ENCODE measurements at regions not wholly inside any gene's neighbourhood (a gene's known extent, or its start where the extent isn't known, plus 50 kb on each side); places are given as distances from the start of the nearest gene placed in this dataset.

DNA sequence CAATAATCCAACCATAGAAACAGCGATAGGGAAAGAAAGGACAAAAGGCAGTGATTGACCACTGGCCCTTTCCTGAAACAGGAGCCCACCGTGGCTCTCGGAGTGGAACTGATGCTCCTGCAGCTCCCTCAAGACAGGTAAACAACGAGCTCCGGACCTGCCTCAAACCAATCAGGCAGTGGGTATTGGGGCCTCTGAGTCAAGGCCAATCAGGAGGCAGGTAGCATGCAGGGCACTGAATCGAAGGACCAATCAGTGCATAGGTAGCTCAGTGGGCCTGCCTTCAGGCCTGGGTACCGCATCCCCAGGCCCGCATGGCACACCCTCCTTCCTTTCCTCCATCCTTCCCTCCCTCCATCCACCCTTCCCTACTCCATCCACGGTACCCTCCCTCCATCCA lies 425.1 kb upstream of the MGMT start:
- ChIA-PET CTCF (no interaction called here), POLR2A (interaction anchor here (2.7 kb wide), 1 partner anchor 16 kb away, joined by 9 read pairs; no protein-coding TSS in a partner anchor)
- Histone ChIP-seq H3K4me3 (ENCODE audit: low read length) (no peak overlapping the region), H3K27me3 (ENCODE audit: control insufficient read depth in 2 of 2, insufficient read depth in 2 of 2, low read length in 2 of 2) (no peaks in the 10 kb centered on the region), H3K4me1 (ENCODE audit: control insufficient read depth in 2 of 2, insufficient read depth in 2 of 2, low read length in 2 of 2) (peaks cover 0 to 12% of the 10 kb centered on the region in 2 donors), H3K27ac (ENCODE audit: low read depth, low read length) (no peak overlapping the region), H3K36me3 (ENCODE audit: control insufficient read depth in 2 of 3, insufficient read depth in 3 of 3, low read length in 3 of 3) (no peaks in the 10 kb centered on the region), H3K9me3 (ENCODE audit: control insufficient read depth in 2 of 3, low read length in 3 of 3) (no peaks in the 10 kb centered on the region)
- H3K4me1 Mint-ChIP-seq = peaks cover 7 to 62% (median 39%) of the 10 kb centered on the region in 7 donors
- peaks cover 0 to 1% (median 0%) of the 10 kb centered on the region in 11 donors for H3K9me3 Mint-ChIP-seq
- no peaks in the 10 kb centered on the region for H3K36me3 Mint-ChIP-seq
- no peak for ATAC-seq
- H3K27me3 Mint-ChIP-seq = peaks cover 0 to 52% (median 23%) of the 10 kb centered on the region in 5 donors
- intact Hi-C loops (cut with micrococcal nuclease) = no loop called here
- DNase-seq = no peak
- H3K27ac Mint-ChIP-seq = no peak overlapping the region
- H3K4me3 Mint-ChIP-seq = peak overlapping the region in 2 of 10 donors; percentile 18 to 79

DNA sequence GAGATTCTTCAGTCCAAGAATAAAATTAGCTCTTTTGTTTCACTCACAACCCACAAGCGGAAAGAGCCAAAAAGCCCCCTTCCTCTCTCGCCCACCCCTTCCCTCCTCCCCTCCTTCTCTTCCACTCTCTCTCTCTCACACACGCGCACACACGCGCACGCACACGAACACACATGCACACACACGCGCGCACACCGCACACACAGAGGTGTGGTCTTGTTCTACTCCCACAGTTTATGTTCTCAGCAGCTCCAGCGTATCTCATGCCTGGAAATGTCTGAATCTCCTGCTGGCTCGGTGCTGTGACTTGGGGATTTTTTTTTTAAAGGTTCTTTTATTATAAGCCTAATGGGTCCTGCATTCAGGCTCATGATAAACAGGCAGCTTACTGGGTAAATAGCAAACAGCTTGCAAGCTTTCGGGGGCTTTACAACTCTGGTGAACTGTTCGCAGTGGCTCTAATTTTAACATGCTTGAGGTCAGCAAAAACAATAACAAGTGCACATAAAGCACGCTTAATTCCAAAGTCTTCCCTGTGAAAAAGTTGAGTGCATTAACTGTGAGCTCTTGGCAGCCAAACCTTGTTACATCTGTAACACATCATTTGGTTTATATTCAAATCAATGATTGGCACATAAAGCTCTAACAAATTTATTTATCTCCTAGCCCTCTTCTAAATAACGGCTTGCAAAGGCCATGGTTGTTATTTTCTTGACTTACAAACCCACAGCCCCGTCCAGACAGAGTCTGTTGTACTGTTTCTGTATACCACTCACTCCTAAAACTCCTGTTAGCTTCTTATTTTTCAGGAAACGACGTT lies 424.1 kb upstream of the MGMT start:
- ATAC-seq (no peak), DNase-seq (peak in 2 of 9 donors; percentile 19 to 23)
- intact Hi-C loops (cut with micrococcal nuclease) = no loop called here
- H3K36me3 Mint-ChIP-seq = no peaks in the 10 kb centered on the region
- Histone ChIP-seq H3K4me1 (ENCODE audit: control insufficient read depth in 2 of 2, insufficient read depth in 2 of 2, low read length in 2 of 2) (peaks cover 0 to 12% of the 10 kb centered on the region in 2 donors), H3K27me3 (ENCODE audit: control insufficient read depth in 2 of 2, insufficient read depth in 2 of 2, low read length in 2 of 2) (no peaks in the 10 kb centered on the region), H3K27ac (ENCODE audit: low read depth, low read length) (no peak overlapping the region), H3K36me3 (ENCODE audit: control insufficient read depth in 2 of 3, insufficient read depth in 3 of 3, low read length in 3 of 3) (no peaks in the 10 kb centered on the region), H3K9me3 (ENCODE audit: control insufficient read depth in 2 of 3, low read length in 3 of 3) (no peaks in the 10 kb centered on the region), H3K4me3 (ENCODE audit: low read length) (peak overlapping the region; percentile 9)
- H3K9me3 Mint-ChIP-seq = peaks cover 0 to 1% (median 0%) of the 10 kb centered on the region in 11 donors
- ChIA-PET POLR2A (interaction anchor here (0.6 to 2.7 kb wide), 5 partner anchors 14 to 263 kb away, joined by 3 to 9 read pairs (median 3); no protein-coding TSS in a partner anchor), CTCF (interaction anchor here (0.7 kb wide), 1 partner anchor 167 kb away, joined by 3 read pairs; no protein-coding TSS in a partner anchor)
- peak overlapping the region; percentile 40 to 79 (median 61) for H3K4me3 Mint-ChIP-seq
- H3K27ac Mint-ChIP-seq = peak overlapping the region in 3 of 9 donors; percentile 32 to 44 (median 38)
- H3K4me1 Mint-ChIP-seq = peaks cover 3 to 53% (median 35%) of the 10 kb centered on the region in 7 donors
- peaks cover 0 to 56% (median 22%) of the 10 kb centered on the region in 5 donors for H3K27me3 Mint-ChIP-seq

DNA sequence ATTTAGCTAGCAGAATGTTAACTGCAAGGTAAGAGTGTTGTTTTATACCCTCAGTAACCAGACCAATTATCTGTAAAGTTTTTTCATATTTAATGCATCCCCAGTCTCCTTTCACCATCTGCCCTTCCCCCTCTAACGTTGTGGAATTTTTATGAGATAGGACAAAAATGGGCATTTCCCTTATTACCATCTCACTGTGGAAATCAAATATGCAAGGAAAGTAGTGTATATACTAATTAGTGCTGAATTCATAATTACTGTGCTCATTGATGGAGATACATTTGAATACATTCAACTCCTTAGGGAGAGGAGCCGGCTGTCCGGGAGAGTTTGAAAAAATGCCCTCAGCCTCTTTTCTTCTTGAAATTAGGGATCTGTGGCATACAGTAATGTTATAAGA lies 423.4 kb upstream of the MGMT start:
- ChIA-PET CTCF (interaction anchor here (0.7 kb wide), 1 partner anchor 167 kb away, joined by 3 read pairs; no protein-coding TSS in a partner anchor), POLR2A (interaction anchor here (0.6 to 2.7 kb wide), 4 partner anchors 14 to 77 kb away, joined by 3 to 9 read pairs (median 4); no protein-coding TSS in a partner anchor)
- Mint-ChIP-seq H3K36me3 (no peaks in the 10 kb centered on the region), H3K9me3 (peaks cover 0 to 2% (median 0%) of the 10 kb centered on the region in 11 donors), H3K4me3 (peak overlapping the region in 1 of 10 donors; percentile 62), H3K27me3 (peaks cover 0 to 59% (median 22%) of the 10 kb centered on the region in 5 donors), H3K27ac (no peak overlapping the region), H3K4me1 (peaks cover 3 to 46% (median 28%) of the 10 kb centered on the region in 7 donors)
- no peaks in the 10 kb centered on the region for H3K9me3 ChIP-seq (ENCODE audit: control insufficient read depth in 2 of 3, low read length in 3 of 3)
- no peaks in the 10 kb centered on the region for H3K27me3 ChIP-seq (ENCODE audit: control insufficient read depth in 2 of 2, insufficient read depth in 2 of 2, low read length in 2 of 2)
- H3K36me3 ChIP-seq (ENCODE audit: control insufficient read depth in 2 of 3, insufficient read depth in 3 of 3, low read length in 3 of 3) = no peaks in the 10 kb centered on the region
- H3K4me1 ChIP-seq (ENCODE audit: control insufficient read depth in 2 of 2, insufficient read depth in 2 of 2, low read length in 2 of 2) = peaks cover 0 to 12% of the 10 kb centered on the region in 2 donors
- no peak for ATAC-seq
- H3K27ac ChIP-seq (ENCODE audit: low read depth, low read length) = no peak overlapping the region
- DNase-seq = no peak
- intact Hi-C loops (cut with micrococcal nuclease) = no loop called here
- no peak overlapping the region for H3K4me3 ChIP-seq (ENCODE audit: low read length)

DNA sequence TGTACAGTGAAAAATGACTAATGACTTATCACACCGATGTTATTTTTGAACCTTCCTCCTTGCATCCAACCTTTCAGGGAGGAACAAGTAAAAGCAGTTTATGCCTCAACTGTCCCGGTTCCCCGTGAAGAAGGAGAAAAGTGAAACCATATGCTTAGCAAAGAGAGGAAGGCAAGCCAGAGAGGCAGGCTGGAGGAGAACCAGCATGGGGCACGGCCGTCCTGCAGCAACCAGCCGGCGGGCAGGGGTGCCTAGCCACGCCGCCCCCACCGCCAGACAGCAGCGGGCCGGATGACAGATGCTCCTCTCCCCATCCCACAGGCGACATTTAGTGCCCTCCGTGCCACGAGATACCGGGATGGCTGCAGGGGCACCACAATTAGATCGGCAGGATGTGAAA lies 421.4 kb upstream of the MGMT start:
- H3K27ac Mint-ChIP-seq = no peak overlapping the region
- H3K4me1 Mint-ChIP-seq = peaks cover 3 to 29% (median 17%) of the 10 kb centered on the region in 7 donors
- peaks cover 0 to 45% (median 22%) of the 10 kb centered on the region in 5 donors for H3K27me3 Mint-ChIP-seq
- H3K4me3 Mint-ChIP-seq = no peak overlapping the region
- no peak for ATAC-seq
- intact Hi-C loops (cut with micrococcal nuclease) = no loop called here
- Histone ChIP-seq H3K36me3 (ENCODE audit: control insufficient read depth in 2 of 3, insufficient read depth in 3 of 3, low read length in 3 of 3) (no peaks in the 10 kb centered on the region), H3K4me3 (ENCODE audit: low read length) (no peak overlapping the region), H3K9me3 (ENCODE audit: control insufficient read depth in 2 of 3, low read length in 3 of 3) (no peaks in the 10 kb centered on the region), H3K4me1 (ENCODE audit: control insufficient read depth in 2 of 2, insufficient read depth in 2 of 2, low read length in 2 of 2) (peaks cover 0 to 12% of the 10 kb centered on the region in 2 donors), H3K27me3 (ENCODE audit: control insufficient read depth in 2 of 2, insufficient read depth in 2 of 2, low read length in 2 of 2) (no peaks in the 10 kb centered on the region), H3K27ac (ENCODE audit: low read depth, low read length) (no peak overlapping the region)
- ChIA-PET CTCF (no interaction called here), POLR2A (no interaction called here)
- peaks cover 0 to 3% (median 0%) of the 10 kb centered on the region in 11 donors for H3K9me3 Mint-ChIP-seq
- no peak for DNase-seq
- no peaks in the 10 kb centered on the region for H3K36me3 Mint-ChIP-seq

DNA sequence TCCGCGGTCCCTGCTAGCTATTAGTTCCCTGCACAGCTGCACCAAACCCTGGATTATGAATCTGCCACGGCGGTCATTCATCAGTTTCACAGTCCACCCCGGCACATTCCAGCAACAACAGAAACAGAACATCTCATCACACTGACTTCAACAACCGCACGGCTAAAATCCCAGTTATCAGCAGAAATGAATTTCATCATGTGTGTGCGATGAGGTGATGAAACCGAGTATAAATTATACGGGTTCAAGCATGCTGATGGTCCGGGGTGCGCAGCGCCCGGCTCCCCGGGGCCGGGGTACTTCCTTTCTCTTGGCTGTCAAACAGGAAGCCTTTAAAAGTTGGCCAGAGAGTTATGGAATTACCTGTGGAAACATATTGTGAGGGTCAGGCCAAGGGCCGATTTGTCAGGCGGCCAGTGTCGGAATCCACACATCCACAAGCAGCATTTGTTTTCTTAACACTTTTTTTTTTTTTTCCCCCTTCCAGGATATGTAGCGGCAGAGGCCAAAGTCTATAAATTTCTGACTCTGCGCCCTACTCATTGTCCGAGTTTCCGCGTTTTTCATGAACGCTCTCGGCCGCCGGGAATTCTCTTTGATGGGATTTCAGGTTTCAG lies 420.9 kb upstream of the MGMT start:
- intact Hi-C loops (cut with micrococcal nuclease) = no loop called here
- Mint-ChIP-seq H3K9me3 (peaks cover 0 to 3% (median 0%) of the 10 kb centered on the region in 11 donors), H3K36me3 (no peaks in the 10 kb centered on the region), H3K4me3 (no peak overlapping the region), H3K27me3 (peaks cover 0 to 43% (median 20%) of the 10 kb centered on the region in 5 donors), H3K27ac (no peak overlapping the region), H3K4me1 (peaks cover 3 to 26% (median 16%) of the 10 kb centered on the region in 7 donors)
- ChIA-PET CTCF (no interaction called here), POLR2A (interaction anchor here (1.2 kb wide), 1 partner anchor 8 kb away, joined by 4 read pairs; no protein-coding TSS in a partner anchor)
- Histone ChIP-seq H3K27me3 (ENCODE audit: control insufficient read depth in 2 of 2, insufficient read depth in 2 of 2, low read length in 2 of 2) (no peaks in the 10 kb centered on the region), H3K27ac (ENCODE audit: low read depth, low read length) (no peak overlapping the region), H3K36me3 (ENCODE audit: control insufficient read depth in 2 of 3, insufficient read depth in 3 of 3, low read length in 3 of 3) (no peaks in the 10 kb centered on the region), H3K4me1 (ENCODE audit: control insufficient read depth in 2 of 2, insufficient read depth in 2 of 2, low read length in 2 of 2) (peaks cover 0 to 12% of the 10 kb centered on the region in 2 donors), H3K4me3 (ENCODE audit: low read length) (no peak overlapping the region), H3K9me3 (ENCODE audit: control insufficient read depth in 2 of 3, low read length in 3 of 3) (no peaks in the 10 kb centered on the region)
- DNase-seq (no peak), ATAC-seq (no peak)

DNA sequence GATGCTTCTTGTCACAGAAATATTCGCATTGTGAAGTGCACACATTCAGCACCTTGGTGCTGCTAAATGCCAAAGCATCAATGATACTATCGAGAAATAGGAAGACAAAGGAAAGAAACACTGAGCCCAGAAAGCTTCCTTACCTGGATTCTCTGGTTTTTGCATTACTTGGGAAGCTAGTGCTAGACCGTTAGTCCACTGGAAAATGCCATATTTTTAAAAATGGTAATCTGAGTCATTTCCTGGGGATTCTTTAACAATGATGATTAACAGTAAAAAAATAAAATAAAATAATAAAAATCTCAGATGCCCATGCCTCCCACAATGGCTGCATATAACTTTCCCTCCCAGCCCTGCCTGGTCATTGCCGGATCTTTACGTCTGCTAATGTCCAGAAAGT lies 420.1 kb upstream of the MGMT start:
- Histone ChIP-seq H3K36me3 (ENCODE audit: control insufficient read depth in 2 of 3, insufficient read depth in 3 of 3, low read length in 3 of 3) (no peaks in the 10 kb centered on the region), H3K4me3 (ENCODE audit: low read length) (no peak overlapping the region), H3K9me3 (ENCODE audit: control insufficient read depth in 2 of 3, low read length in 3 of 3) (no peaks in the 10 kb centered on the region), H3K27me3 (ENCODE audit: control insufficient read depth in 2 of 2, insufficient read depth in 2 of 2, low read length in 2 of 2) (no peaks in the 10 kb centered on the region), H3K4me1 (ENCODE audit: control insufficient read depth in 2 of 2, insufficient read depth in 2 of 2, low read length in 2 of 2) (peaks cover 0 to 12% of the 10 kb centered on the region in 2 donors), H3K27ac (ENCODE audit: low read depth, low read length) (no peak overlapping the region)
- Mint-ChIP-seq H3K27ac (no peak overlapping the region), H3K36me3 (no peaks in the 10 kb centered on the region), H3K4me3 (no peak overlapping the region), H3K4me1 (peaks cover 3 to 20% (median 16%) of the 10 kb centered on the region in 7 donors), H3K9me3 (peaks cover 0 to 3% (median 0%) of the 10 kb centered on the region in 11 donors), H3K27me3 (peaks cover 0 to 37% (median 17%) of the 10 kb centered on the region in 5 donors)
- POLR2A ChIA-PET = interaction anchor here (1.2 kb wide), 1 partner anchor 9 kb away, joined by 4 read pairs; no protein-coding TSS in a partner anchor
- DNase-seq = no peak
- intact Hi-C loops (cut with micrococcal nuclease) = no loop called here
- no peak for ATAC-seq
- CTCF ChIA-PET = no interaction called here
